DOHH2 (cell line): ENCODE measurements at regions not wholly inside any gene's neighbourhood (a gene's known extent, or its start where the extent isn't known, plus 50 kb on each side); places are given as distances from the start of the nearest gene placed in this dataset.

Experiments used
- EZH2phosphoT487 ChIP-seq: fragments of 200-600 bp; sonication (generic); IDR thresholded peaks from 2 replicates; pipeline ENCODE4 v1.6.1; 2017; ENCODE audit warnings: borderline replicate concordance, mild to moderate bottlenecking, antibody characterized with exemption, low read length, moderate library complexity, mixed read lengths
- TF ChIP-seq, protein P1 (sequence below): fragments of 200-600 bp; sonication (generic); IDR thresholded peaks from one replicate; pipeline ENCODE4 v1.5.1; 2014; ENCODE audit warnings: antibody characterized with exemption, mild to moderate bottlenecking, low read depth, low read length; ENCODE audit not compliant: poor library complexity, severe bottlenecking

DNA sequence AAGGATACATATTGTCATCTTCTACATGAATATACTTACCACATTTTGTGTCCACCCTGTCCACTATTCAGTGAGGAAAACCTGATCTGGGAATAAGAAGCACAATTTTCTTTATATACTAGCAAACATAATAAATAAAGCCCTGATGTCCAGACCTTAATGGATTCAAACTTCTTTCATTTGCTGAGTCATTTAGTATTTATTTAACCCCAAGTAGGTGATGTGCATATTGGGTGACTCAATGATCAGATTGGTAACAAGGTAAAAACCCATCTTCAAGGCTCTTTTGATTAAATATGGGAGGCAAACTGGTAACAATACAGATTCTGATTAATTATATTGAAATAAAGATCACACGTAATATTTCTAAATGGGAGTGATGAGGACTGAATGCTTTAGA lies 1159.8 kb upstream of the EYS start:
- no peak for TF ChIP-seq EZH2phosphoT487
- TF ChIP-seq, protein P1, sequence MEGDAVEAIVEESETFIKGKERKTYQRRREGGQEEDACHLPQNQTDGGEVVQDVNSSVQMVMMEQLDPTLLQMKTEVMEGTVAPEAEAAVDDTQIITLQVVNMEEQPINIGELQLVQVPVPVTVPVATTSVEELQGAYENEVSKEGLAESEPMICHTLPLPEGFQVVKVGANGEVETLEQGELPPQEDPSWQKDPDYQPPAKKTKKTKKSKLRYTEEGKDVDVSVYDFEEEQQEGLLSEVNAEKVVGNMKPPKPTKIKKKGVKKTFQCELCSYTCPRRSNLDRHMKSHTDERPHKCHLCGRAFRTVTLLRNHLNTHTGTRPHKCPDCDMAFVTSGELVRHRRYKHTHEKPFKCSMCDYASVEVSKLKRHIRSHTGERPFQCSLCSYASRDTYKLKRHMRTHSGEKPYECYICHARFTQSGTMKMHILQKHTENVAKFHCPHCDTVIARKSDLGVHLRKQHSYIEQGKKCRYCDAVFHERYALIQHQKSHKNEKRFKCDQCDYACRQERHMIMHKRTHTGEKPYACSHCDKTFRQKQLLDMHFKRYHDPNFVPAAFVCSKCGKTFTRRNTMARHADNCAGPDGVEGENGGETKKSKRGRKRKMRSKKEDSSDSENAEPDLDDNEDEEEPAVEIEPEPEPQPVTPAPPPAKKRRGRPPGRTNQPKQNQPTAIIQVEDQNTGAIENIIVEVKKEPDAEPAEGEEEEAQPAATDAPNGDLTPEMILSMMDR: no peak
